GM12891 (cell line): ENCODE measurements at regions not wholly inside any gene's neighbourhood (a gene's known extent, or its start where the extent isn't known, plus 50 kb on each side); places are given as distances from the start of the nearest gene placed in this dataset.

Experiments
- POLR2A ChIP-seq: IDR thresholded peaks from 2 replicates; pipeline ENCODE4 v1.6.1; 2011; ENCODE audit warnings: low read depth, low read length, control low read depth
- POLR2AphosphoS5 ChIP-seq: IDR thresholded peaks from 2 replicates; pipeline ENCODE4 v1.6.1; 2011; ENCODE audit warnings: low read depth, low read length, control low read depth

GRCh38 chr2:151070253-151070652 is 191.4 kb downstream of the RBM43 start:
- no peak for TF ChIP-seq POLR2A
- no peak for TF ChIP-seq POLR2AphosphoS5
